ENCODE measurements at regions not wholly inside any gene's neighbourhood (a gene's known extent, or its start where the extent isn't known, plus 50 kb on each side); places are given as distances from the start of the nearest gene placed in this dataset.

- TF ChIP-seq CTCF (IDR thresholded peaks at IDR 0.05) (no peak), POLR2A (IDR thresholded peaks at IDR 0.05) (no peak)
Measured at GRCh38 chr15:35654332-35654731, 108.4 kb upstream of the DPH6 start.

All from tibial nerve (tissue), 3 donors.